NCI-H1694 treated with DMSO at 0.1 percent for 48 hours (cell line): ENCODE measurements at regions not wholly inside any gene's neighbourhood (a gene's known extent, or its start where the extent isn't known, plus 50 kb on each side); places are given as distances from the start of the nearest gene placed in this dataset.
"Not testable (repeated sequence)": the region's sequence is repeated elsewhere in the genome, so short reads cannot be mapped to it uniquely, and the experiment has no call there.

Experiments used
- DNase-seq: peaks from one replicate; lab custom pipeline; 2025; lab: John Stamatoyannopoulos, UW

DNA sequence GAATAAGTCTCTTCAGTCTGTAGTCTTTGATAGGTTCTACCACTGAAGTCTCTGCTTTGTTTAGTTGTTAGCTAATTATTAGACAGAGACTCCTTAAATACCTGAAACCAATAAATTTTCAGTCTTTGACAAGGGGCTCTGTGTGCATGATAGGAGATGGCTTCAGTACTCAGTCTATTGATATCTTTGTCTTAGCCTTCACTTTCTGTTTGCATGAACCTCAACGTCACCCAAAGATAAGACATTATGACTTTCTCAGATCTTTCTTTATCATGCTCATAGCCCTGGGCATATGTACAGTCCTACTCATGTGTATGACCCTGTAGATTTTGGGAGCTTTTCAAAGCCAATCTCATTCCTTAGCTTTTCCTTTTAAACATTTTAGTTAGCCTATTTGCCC, 183.5 kb upstream of the GCFC2 start:
- no peak for DNase-seq

- DNase-seq, result no peak
Measured at GRCh38 chr2:75892490-75892889, 181.8 kb upstream of the GCFC2 start.

GRCh38 chr2:75882530-75882929, 171.8 kb upstream of the GCFC2 start:
- no peak for DNase-seq

DNA sequence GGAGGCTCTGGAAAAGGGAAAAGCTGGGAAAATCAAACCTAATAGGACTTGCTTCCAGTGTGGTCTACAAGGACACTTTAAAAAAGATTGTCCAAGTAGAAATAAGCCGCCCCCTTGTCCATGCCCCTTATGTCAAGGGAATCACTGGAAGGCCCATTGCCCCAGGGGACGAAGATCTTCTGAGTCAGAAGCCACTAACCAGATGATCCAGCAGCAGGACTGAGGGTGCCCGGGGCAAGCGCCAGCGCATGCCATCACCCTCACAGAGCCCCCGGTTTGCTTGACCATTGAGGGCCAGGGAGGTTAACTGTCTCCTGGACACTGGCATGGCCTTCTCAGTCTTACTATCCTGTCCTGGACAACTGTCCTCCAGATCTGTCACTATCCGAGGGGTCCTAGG, 164.9 kb upstream of the GCFC2 start:
- not testable (repeated sequence) for DNase-seq

DNA sequence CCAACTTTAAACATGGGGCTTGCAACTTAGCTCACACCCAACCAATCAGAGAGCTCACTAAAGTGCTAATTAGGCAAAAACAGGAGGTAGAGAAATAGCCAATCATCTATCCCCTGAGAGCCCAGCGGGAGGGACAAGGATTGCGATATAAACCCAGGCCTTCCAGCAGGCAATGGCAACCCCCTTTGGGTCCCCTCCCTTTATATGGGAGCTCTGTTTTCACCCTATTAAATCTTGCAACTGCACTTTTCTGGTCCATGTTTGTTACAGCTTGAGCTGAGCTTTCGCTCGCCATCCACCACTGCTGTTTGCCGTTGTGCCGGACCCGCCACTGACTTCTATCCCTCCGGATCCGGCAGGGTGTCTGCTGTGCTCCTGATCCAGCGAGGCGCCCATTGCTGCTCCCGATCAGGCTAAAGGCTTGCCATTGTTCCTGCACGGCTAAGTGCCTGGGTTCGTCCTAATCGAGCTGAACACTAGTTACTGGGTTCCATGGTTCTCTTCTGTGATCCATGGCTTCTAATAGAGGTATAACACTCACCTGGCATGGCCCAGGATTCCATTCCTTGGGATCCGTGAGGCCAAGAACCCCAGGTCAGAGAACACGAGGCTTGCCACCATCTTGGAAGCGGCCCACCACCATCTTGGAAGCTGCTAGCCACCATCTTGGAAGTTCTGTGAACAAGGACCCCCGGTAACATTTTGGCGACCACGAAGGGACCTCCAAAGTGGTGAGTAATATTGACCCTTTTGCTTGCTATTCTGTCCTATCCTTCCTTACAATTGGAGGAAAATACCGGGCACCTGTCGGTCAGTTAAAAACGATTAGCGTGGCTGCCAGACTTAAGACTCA, 161.3 kb upstream of the GCFC2 start:
- DNase-seq, result not testable (repeated sequence)

DNA sequence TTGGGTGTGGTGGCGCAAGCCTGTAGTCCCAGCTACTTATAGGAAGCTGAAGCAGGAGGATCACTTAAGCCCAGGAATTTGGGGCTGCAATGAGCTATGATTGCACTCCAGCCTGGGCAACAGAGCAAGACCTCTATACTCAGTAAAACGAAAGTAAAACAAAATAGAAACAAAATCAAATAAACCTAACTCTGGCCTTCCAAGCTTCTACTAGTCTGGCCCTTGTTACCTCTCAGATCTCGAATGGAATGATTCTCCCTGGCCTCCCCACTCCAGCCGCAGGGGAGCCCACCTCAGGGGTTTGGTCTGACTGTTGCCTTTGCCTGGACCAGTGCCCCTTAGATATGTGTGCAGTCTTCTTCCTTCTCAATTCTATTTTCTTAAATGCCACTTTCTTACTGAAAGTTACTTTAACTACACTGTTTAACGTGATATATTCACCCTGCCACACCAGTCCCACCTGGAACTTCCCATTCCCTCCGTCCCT, 160.0 kb upstream of the GCFC2 start:
- no peak for DNase-seq

GRCh38 chr2:75870133-75870532, 159.4 kb upstream of the GCFC2 start:
- DNase-seq, result no peak

DNA sequence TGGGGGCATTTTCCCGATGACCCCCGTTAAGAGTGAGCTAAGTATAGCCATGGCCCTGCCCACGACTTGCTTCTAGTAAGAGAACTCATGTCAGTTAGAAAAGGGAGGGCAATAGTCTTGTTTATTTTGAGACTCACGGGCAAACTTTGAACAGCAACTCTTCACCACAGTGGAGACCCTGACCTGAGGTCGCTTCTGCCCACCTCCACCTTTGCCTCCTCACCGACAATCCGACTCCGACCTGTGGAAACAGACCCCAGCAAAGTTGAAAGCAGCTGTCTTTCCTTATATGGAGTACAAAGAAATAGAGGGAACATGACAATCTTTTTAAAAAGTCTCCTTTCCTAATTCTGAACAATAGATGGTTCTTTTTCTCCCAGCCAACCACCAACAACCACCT, 155.0 kb upstream of the GCFC2 start:
- DNase-seq, result no peak

GRCh38 chr2:75865083-75865482, 154.4 kb upstream of the GCFC2 start:
- no peak for DNase-seq

DNA sequence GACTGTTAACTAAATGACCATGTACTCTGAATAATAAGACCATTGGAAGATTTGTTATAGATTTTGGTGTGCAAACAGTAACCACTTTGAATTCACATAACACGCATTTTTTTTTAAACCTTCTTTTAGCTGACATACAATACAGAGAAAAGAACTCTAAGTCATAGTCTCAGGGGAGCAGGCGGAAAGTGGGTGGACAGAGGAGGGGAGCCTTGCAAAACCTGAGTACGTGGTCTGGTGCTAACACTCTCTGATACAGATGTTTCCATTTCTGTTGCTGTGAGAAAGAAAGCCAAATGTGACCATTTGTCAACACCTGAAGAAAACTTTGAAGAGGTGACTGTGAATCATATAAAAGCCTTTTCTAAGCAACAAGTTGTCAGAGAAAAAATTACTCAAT, 151.8 kb upstream of the GCFC2 start:
- no peak for DNase-seq

- DNase-seq, result no peak
Measured at GRCh38 chr2:75853436-75853835, 142.7 kb upstream of the GCFC2 start.

- DNase-seq, result no peak
Measured at GRCh38 chr2:75852639-75853038, 141.9 kb upstream of the GCFC2 start.

GRCh38 chr2:75846683-75847190, 136.0 kb upstream of the GCFC2 start:
- DNase-seq, result no peak

- DNase-seq, result no peak
Measured at GRCh38 chr2:75844651-75845050, 133.9 kb upstream of the GCFC2 start.

- not testable (repeated sequence) for DNase-seq
Measured at GRCh38 chr2:75834588-75834987, 123.9 kb upstream of the GCFC2 start.

GRCh38 chr2:75833386-75833785, 122.7 kb upstream of the GCFC2 start:
- DNase-seq, result no peak

DNA sequence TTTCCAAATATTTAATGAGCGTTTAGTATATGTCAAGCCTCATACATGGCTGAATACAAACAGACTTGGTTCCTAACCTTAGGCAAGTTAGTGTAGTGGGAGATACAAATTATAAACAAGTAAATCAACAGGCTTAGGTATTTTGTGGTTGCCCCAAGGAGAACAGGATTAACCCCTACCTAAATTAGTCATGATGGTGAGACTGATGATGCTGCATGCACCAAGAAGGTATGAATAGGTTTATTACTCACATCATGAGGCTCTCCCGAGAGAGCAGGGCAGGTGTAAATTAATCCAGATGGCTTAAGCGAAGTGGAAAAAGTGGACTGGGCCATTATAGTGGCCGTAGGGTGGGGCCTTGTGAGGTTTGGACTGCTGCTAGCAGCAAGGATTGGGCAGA, 118.1 kb upstream of the GCFC2 start:
- no peak for DNase-seq

DNA sequence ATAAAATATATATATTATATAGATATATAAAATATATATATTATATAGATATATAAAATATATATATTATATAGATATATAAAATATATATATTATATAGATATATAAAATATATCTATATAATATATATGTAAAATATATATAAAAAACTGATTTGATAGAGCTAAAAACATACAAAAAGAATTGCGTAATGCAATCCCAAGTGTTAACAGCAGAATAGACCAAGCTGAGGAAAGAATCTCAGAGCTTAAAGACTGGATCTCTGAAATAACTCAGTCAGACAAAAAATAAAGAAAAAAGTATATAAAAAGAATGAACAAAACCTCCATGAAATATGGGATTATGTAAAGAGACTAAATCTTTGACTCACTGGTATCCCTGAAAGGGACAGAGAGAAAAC, 112.8 kb upstream of the GCFC2 start:
- not testable (repeated sequence) for DNase-seq

- DNase-seq, result no peak
Measured at GRCh38 chr2:75822336-75822735, 111.6 kb upstream of the GCFC2 start.

GRCh38 chr2:75820693-75821092, 110.0 kb upstream of the GCFC2 start:
- no peak for DNase-seq

GRCh38 chr2:75810611-75811330, 100.1 kb upstream of the GCFC2 start:
- DNase-seq, result no peak

DNA sequence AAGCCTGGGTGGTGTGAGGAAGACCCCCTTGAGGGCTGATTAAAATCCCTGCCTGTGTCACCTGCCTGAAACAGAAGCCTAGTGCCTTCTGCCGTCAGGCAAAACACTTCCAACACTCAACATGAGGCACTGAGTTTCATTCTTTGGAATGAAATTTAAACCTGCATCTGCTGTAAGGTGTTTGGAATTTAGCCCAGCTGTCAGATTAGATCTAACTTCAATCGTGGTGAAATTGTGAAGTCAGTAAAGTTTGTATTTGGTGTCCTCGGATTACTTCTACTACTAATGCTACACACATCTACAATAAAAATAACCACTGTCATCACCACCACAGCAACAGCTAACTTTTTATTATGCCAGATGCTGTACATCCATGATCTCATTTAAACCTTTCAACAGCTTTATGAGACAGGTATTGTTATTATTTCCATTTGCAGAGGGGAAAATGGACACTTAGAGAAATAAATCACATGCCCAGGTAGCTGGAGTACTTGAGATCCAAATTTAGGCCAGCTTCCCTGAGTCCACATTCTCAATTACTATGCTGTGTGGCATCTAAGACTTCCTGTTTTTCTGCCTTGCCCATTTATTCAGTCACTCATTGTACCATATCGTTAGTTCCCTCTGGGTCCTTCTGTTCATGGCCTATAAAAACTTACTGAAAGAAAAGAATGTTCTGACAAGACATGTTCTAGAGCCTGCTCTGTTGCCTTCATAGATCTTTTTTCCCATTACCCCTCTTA, 98.2 kb upstream of the GCFC2 start:
- DNase-seq, result no peak
